ENCODE measurements at regions not wholly inside any gene's neighbourhood (a gene's known extent, or its start where the extent isn't known, plus 50 kb on each side); places are given as distances from the start of the nearest gene placed in this dataset.
A peak's percentile ranks its signal among the peaks of the same experiment; 100 is the strongest.

GRCh38 chr5:173557123-173557903 is 59.1 kb downstream of the BOD1 start:
- DNase-seq, result no peak

- peak in 1 of 3 experiments; percentile 11 for DNase-seq
These were observed 60.1 kb downstream of the BOD1 start for GRCh38 chr5:173556142-173557028.

DNA sequence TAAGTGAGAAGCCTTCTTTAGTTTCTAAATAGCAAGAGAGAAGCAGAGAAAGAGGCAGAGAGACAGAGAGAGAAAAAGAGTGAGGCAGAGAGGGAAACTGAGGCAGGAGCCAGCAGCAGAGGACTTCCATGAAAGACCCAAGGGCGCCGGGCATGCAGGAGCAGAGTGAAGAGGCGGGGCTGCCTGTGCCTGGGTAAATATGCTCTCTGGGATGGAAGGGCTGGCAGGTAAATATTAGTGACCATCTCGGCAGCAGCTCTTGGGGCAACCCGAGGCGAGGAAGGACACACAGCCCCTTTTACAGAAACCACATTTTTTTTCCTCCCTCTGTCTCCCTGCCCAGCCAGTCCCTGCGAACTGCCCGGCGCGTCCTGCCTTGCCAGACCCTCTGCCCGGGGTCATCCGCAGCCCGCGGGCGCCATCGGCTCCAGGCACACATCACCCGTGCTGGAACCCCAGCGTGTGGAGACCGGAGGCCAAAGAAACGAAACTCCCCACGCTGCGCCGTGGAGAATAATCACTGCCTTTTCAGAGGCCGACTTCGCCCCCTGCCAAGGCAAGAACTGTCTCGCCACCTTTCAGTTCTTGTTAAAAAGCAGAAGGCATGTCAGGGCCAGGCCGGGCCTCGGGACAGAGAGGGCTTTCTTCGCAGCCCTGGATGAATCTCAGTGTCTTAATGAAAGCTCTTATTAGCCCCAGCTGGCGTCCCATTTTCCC is 61.3 kb downstream of the BOD1 start:
- peak in 2 of 3 experiments; percentile 48 to 53 for DNase-seq

GRCh38 chr5:173554038-173554955 is 62.2 kb downstream of the BOD1 start:
- no peak for DNase-seq

DNA sequence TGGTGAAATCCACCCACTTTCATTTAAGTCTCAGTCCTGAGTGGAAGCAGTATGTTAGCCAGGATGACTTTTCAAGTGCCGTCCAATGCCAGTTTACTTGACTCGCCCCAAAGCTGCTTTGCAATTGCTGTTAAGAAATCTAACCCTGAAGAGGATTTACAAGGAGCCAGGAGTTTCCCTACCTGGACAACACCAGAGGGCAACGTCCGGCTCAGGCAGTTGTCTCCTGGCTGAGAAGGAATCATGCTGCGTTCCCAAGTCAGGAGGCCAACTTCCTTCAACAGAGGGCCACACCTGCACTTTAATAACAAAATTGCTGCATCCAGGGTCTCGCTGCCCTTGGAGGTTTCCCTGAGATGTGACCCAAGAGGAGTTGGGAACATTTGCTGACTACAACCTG is 65.8 kb downstream of the BOD1 start:
- no peak for DNase-seq

GRCh38 chr5:173549644-173550043 is 66.8 kb downstream of the BOD1 start:
- DNase-seq, result no peak

DNA sequence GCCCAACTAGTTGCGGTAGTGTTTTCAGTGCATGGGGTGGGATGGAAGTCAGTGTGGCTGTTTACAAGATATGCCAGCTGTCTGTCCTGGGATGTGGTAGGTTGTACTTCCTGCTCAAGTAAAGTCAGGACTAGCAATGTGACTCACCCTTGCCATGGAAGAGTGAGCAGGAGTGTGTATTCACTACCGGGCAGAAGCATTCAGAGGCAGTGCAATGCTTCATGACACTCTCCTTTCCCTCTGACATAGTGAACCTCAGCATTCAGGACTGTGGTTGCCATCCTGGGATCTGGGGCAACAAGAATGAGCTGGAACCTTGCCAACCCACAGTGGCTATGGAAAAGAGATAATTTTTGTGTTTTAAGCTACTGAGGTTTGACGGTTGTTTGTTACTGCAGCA is 68.9 kb downstream of the BOD1 start:
- no peak for DNase-seq

DNA sequence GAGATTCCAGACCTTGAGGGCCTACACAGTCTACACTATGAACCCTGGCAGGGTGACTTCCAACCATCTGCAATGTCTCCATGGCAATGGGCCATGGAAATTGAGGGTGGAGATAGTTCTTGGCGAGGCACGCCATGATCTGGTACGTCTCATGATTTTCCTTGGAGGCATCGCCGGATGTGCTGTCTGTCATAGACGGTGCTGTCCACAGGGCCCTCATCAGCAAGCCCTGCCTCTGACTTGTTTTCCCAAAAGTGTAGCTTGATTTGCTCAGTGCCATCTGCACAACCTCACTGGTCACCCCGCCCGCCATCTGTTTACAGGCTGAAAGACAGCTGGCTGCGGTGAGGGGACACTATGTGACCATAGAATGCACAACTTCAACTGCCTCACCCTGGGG is 73.5 kb downstream of the BOD1 start:
- DNase-seq, result no peak

- no peak for DNase-seq
These were observed 74.3 kb downstream of the BOD1 start for GRCh38 chr5:173542159-173542558.

DNA sequence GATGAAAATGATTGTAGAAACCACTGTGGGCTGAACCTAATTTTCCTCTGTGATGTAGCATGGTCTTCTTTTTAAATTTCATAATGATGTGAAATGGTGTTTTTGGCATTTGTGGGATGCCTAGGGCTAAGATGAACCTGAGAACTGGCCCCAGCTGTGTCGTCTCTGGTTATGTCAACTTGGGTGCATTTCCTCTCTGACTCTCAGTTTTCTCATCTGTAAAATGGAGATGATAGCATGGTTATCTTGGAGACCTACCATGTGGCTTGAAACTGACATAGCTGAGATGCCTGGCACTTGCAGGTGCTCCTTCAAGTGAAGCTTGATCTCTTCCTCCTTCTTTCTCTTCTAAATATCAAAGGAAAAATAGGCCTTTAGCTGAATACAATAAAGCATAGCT is 77.8 kb downstream of the BOD1 start:
- DNase-seq, result no peak

- DNase-seq, result no peak
These were observed 78.4 kb downstream of the BOD1 start for GRCh38 chr5:173538018-173538417.

DNA sequence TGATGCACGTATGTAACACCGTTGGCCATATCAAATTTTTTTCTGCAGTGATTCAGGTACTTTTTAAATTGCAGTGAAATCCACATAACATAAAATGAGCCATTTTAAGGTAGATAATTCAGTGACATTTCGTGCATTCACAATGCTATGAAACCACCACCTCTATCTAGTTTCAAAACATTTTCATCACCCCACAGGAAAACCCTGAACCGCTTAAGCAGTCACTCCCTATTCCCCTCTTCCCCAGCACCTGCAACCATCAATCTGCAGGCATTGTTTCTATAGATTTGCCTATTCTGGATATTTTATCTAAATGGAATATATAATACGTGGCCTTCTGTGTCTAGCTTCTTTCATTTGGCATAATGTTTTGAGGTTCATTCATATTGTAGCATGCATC is 79.2 kb downstream of the BOD1 start:
- DNase-seq, result no peak

DNA sequence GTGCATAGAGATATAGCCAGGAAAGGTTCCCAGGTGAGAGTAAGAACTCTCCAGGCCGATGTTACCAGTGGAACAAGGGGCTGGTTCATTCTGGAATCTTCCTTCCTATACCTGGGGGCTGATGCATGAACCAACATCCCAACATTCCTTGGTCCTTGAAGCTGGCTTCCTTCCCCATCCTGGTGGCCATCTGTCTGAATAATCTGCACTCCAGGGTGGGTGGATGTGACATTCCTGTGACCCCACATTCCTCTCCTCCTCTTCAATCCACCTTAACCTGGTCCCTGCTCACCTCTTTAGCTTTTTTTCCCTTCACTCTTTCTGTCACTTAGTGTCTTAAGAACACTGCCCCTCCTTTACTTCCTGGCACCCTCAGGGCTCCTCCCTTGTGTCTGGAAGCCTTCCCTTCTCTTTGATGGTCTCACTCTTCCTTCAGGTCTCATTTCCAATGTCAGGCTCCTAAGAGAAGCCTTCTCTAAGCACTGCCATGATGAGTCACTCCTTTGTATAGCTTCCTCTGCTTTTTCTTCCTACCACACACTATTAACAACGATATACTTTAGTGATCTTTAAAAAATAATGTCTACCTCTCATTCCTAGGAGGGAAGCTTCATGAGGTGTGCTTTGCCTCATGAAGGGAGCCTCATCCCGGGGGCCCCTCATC is 80.3 kb downstream of the BOD1 start:
- DNase-seq, result no peak

DNA sequence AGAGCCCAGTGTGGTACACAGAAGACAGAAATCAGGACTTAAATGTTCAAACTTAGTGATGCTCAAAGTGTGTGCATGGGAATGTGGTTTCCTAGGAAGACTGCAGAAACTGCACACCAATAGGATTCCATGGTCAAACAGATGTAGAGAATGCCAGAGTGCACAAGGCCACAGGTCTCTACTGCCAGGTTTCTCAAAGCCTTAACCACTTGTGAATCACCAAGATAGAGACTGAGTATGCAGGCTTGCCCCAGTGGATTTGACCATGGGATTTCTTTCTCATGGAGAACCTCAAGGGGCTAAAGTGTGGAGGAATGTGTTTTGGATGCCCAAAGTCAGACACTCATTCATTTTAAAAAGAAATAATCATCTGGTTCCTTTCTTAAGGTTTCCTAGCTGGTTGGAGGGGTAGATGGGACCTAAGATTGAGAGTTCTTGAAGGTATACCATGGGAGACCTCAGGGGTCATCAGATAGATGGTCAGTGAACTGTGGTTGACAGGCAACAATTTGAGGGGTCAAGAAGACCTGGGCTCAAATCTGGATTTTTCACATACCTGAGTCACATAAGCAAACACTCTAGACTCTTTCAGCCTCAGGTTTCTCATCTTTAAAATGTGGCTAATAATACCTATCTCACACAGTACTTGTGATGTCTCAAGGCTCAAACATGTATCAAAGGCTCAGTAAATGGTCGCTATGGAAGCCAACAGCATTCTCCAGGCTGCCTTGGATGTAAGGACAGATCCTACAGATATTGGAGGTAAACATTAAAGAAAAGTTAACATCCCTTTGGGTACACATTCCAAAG is 81.1 kb downstream of the BOD1 start:
- no peak for DNase-seq

- no peak for DNase-seq
These were observed 81.8 kb downstream of the BOD1 start for GRCh38 chr5:173534664-173535063.

DNA sequence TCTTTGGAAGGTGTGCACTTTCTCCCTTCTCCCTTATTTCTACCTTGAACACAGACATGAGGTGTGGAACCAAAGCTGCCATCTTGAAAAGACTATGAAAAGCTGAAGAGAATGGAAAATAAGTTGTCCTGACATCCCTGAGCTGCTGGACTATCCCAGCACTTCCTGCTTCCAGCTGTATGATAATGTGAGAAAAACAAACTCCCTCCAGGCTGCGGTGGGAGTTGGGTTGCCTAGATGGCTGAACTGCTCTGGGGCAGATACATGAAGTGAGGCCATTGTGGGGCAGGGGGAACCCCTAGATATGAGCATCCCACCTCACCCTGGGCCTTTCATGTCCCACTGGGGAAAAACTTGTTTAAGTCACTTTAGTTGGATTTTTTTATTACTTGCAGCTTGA is 82.4 kb downstream of the BOD1 start:
- no peak for DNase-seq

GRCh38 chr5:173532689-173533250 is 83.7 kb downstream of the BOD1 start:
- DNase-seq, result no peak

GRCh38 chr5:173531863-173532262 is 84.6 kb downstream of the BOD1 start:
- DNase-seq, result no peak

DNA sequence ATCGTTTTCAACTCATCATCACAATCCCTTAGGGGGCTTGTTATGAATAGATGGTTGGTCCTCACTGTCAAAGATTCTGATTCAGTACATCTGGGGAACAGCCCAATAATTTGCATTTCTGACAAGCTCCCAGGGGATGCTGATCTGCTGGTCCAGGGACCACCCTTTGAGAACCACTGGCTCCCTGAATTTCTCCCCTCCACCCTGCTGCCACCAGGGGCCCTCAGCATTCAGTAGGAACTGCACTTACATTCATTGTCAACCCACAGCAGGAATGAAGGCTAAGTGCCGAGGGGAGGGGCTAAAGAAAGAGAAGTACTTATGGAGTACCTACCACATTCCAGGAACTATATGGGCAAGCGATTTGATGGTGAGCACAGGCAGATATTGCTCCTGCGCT is 85.9 kb downstream of the BOD1 start:
- peak in 1 of 3 experiments; percentile 12 for DNase-seq

- no peak for DNase-seq
These were observed 86.6 kb downstream of the BOD1 start for GRCh38 chr5:173529861-173530260.

DNA sequence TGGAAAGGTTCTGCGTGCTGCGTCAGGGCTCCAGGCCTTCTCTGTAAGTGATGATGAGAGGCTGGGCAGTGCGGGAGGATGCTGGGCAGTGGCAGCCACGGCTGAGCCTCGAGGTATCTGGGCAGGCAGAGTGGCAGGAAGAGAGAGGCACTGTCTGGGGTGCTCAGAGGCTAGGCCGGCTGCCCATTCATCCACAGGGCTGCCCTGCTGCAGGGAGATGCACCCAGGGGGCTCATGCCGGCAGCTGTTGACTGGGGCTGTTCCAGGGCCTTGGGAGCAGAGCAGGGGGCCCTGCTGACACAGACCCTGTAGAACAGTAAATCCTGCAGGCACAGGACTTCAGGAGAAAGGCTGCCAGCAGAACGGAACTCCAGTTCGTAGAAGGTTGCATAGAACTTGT is 88.8 kb downstream of the BOD1 start:
- DNase-seq, result no peak
